ENCODE measurements at regions not wholly inside any gene's neighbourhood (a gene's known extent, or its start where the extent isn't known, plus 50 kb on each side); places are given as distances from the start of the nearest gene placed in this dataset.

GRCh38 chr2:216920937-216921456 lies 61.1 kb upstream of the TNP1 start:
- no peak for TF ChIP-seq CTCF (IDR thresholded peaks at IDR 0.05; ENCODE audit: low read length, missing control alignments)
- DNase-seq (ENCODE audit: low read depth), result no peak
- no peak overlapping the region for H3K4me3 ChIP-seq (replicated peaks; ENCODE audit: low read depth, low read length)

GRCh38 chr2:216920143-216920876 lies 60.4 kb upstream of the TNP1 start:
- no peak for TF ChIP-seq CTCF (IDR thresholded peaks at IDR 0.05; ENCODE audit: low read length, missing control alignments)
- H3K4me3 ChIP-seq (replicated peaks; ENCODE audit: low read depth, low read length), result no peak overlapping the region
- DNase-seq (ENCODE audit: low read depth), result no peak

- no peak for TF ChIP-seq CTCF (IDR thresholded peaks at IDR 0.05; ENCODE audit: low read length, missing control alignments)
- no peak overlapping the region for H3K4me3 ChIP-seq (replicated peaks; ENCODE audit: low read depth, low read length)
- peak; percentile 49 for DNase-seq (ENCODE audit: low read depth)
These were observed 58.3 kb upstream of the TNP1 start for GRCh38 chr2:216918088-216918680.

- no peak for TF ChIP-seq CTCF (IDR thresholded peaks at IDR 0.05; ENCODE audit: low read length, missing control alignments)
- DNase-seq (ENCODE audit: low read depth), result no peak
- no peak overlapping the region for H3K4me3 ChIP-seq (replicated peaks; ENCODE audit: low read depth, low read length)
These were observed 57.2 kb upstream of the TNP1 start for GRCh38 chr2:216916956-216917650.

DNA sequence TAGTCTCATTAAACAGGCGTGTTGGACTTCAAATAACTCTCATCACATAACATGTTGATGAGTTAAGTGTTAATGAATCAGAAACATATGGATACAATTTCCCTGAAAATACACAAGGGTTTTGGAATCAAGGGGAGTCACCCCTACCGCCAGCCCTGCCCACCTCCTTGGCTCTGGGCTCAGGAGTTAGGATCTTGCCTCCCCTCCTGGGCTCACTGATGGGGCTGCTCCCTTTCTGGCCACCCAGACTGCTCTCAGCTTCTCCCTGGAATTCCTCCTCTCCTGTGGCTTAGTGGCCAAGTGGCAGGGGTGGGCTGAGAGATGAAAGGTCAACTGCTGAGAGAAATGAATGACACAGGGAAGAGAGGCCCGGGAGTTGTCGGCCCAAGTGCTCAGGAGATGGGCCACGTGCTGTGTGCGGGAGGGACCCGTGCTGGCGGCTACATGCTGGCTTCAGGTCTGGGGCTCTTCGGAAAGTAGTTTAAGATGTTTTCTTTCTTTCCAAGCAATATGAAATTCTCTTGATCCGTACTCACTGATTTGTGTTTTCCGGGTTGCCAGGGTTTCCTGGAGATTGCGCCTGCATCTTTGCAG lies 55.8 kb upstream of the TNP1 start:
- H3K4me3 ChIP-seq (replicated peaks; ENCODE audit: low read depth, low read length), result no peak overlapping the region
- TF ChIP-seq CTCF (IDR thresholded peaks at IDR 0.05; ENCODE audit: low read length, missing control alignments), result no peak
- no peak for DNase-seq (ENCODE audit: low read depth)

DNA sequence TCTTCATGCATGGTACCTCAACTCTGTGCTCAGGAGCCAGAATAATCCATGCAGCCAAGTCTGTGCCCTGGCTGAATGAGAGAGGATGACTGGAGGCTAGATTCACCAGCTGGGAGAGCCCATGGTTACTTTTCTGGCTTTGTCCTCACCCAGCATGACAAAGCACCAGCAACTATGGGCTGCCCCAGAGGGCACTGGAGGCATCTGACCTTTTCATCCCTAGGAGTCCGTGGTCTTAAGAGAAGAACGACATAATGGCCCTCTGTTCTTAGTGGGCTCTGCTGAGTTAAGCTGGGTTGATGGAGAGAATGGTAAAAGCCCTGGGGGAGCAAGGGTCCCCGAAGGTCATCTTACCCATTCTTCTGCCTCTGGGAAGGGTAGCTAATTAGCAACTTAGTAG lies 54.6 kb upstream of the TNP1 start:
- DNase-seq (ENCODE audit: low read depth), result no peak
- TF ChIP-seq CTCF (IDR thresholded peaks at IDR 0.05; ENCODE audit: low read length, missing control alignments), result no peak
- H3K4me3 ChIP-seq (replicated peaks; ENCODE audit: low read depth, low read length), result no peak overlapping the region

Data from fibroblast of pulmonary artery (primary cell).